ENCODE measurements at regions not wholly inside any gene's neighbourhood (a gene's known extent, or its start where the extent isn't known, plus 50 kb on each side); places are given as distances from the start of the nearest gene placed in this dataset.
"Not testable (repeated sequence)": the region's sequence is repeated elsewhere in the genome, so short reads cannot be mapped to it uniquely, and the experiment has no call there.

DNA sequence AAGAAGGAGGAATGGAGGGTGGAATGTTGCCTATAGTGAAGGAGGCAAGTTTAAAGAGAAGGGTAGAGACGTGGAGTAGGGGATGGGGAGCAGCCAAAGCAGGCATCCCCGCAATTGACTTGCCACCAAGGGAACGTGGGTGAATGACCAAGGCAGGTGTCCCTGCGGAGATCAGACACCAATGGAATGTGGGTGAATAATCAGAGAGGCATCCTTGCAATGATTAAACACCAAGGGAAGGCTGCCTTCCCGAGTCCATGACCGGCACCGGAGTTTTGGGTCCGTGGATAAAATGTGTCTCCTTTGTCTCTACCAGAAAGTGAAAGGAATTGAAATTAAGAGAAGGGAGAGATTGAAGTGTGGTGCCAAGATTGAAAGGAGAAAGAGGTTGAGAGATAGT is 61.9 kb upstream of the APP start:
- TF ChIP-seq SP1 (IDR thresholded peaks at IDR 0.05); ARNT (IDR thresholded peaks at IDR 0.05); SUZ12 (IDR thresholded peaks at IDR 0.05); BHLHE40 (IDR thresholded peaks at IDR 0.05; ENCODE audit: borderline replicate concordance); TARDBP (IDR thresholded peaks at IDR 0.05); NFRKB (IDR thresholded peaks at IDR 0.05); HDGF (IDR thresholded peaks at IDR 0.05; ENCODE audit: borderline replicate concordance): not testable (repeated sequence)
